HepG2 (cell line): ENCODE measurements at regions not wholly inside any gene's neighbourhood (a gene's known extent, or its start where the extent isn't known, plus 50 kb on each side); places are given as distances from the start of the nearest gene placed in this dataset.

Source experiments
- ATAC-seq: fragments of 200-7000 bp; cut with Tn5 transposase; 3 replicates; pipeline ENCODE4 v1.9.1; 2020; ENCODE audit warnings: mild to moderate bottlenecking, moderate library complexity
- BruUV-seq: library from RNA; stranded (reverse); fragments of 400-500 nt; replicated peaks from 2 replicates; lab custom pipeline; 2021; lab: Mats Ljungman, UMichigan
- CTCF ChIA-PET: fragments of 300-600 bp; formaldehyde crosslinking; extraction: SDS; loops from one replicate; lab custom pipeline; 2021; ENCODE audit warnings: low total read pairs, inconsistent platforms, low intra/inter-chr PET ratio; lab: Yijun Ruan, JAX
- POLR2A ChIA-PET: fragments of 350-600 bp; sonication (Branson Sonifier 250); formaldehyde crosslinking; loops from one replicate; lab custom pipeline; 2020; ENCODE audit warnings: antibody characterized with exemption, inconsistent platforms; lab: Yijun Ruan, JAX
- DNase-seq: peaks from one replicate; pipeline ENCODE4 v3.0.0-alpha.2; 2015; ENCODE audit warnings: low spot score
- FAIRE-seq: peaks from 3 replicates; lab custom pipeline; 2011; peaks lifted over from hg19 to GRCh38; lab: Jason Lieb, UNC
- H2AFZ ChIP-seq: one replicate; pipeline ENCODE4 v1.6.1; 2011; ENCODE audit warnings: low read length, inconsistent platforms
- H3K27ac ChIP-seq: fragments of 300-600 bp; 3 replicates; pipeline ENCODE4 v1.8.0; 2011; ENCODE audit warnings: mixed run types, mild to moderate bottlenecking, mixed read lengths, low read length, inconsistent platforms; ENCODE audit not compliant: insufficient read depth; ENCODE audit errors: extremely low read length
- H3K27me3 ChIP-seq, 2 experiments: fragments of 200-600 bp in 1 of 2; 2 replicates in 1 of 2; 3 replicates in 1 of 2; pipeline versions ENCODE4 v1.6.0 to v1.8.0; 2011; ENCODE audit warnings: low read length in 2 of 2, mild to moderate bottlenecking in 2 of 2, moderate library complexity in 2 of 2, inconsistent platforms in 1 of 2; ENCODE audit not compliant: insufficient read depth in 2 of 2, control insufficient read depth in 1 of 2
- H3K36me3 ChIP-seq, 2 experiments: fragments of 200-600 bp in 1 of 2; replicated peaks in 1 of 2; 2 replicates in 1 of 2; 3 replicates in 1 of 2; pipeline versions ENCODE4 v1.5.1 to v1.8.0; 2011; ENCODE audit warnings: low read length in 2 of 2, inconsistent platforms in 1 of 2; ENCODE audit not compliant: insufficient read depth in 2 of 2, control insufficient read depth in 1 of 2
- H3K4me1 ChIP-seq: 2 replicates; pipeline ENCODE4 v1.5.1; 2012; ENCODE audit warnings: low read length, inconsistent platforms; ENCODE audit not compliant: insufficient read depth
- H3K4me2 ChIP-seq: 2 replicates; pipeline ENCODE4 v1.6.0; 2011; ENCODE audit warnings: low read depth, low read length, inconsistent platforms
- H3K4me3 ChIP-seq, 3 experiments: fragments of 200-600 bp in 1 of 3; sonication (generic), shearing (Covaris generic) in 1 of 3; replicated peaks in 1 of 3; 2 replicates each; pipeline ENCODE4 v1.5.1; 2011 to 2016; ENCODE audit warnings: low read length in 3 of 3, inconsistent platforms in 2 of 3, low read depth in 2 of 3, mild to moderate bottlenecking in 2 of 3, control low read depth in 1 of 3, mixed read lengths in 1 of 3; ENCODE audit not compliant: insufficient read depth in 1 of 3
- H3K79me2 ChIP-seq: one replicate; pipeline ENCODE4 v1.6.1; 2011; ENCODE audit warnings: low read length, inconsistent platforms; ENCODE audit not compliant: insufficient read depth
- H3K9ac ChIP-seq: 2 replicates; pipeline ENCODE4 v1.6.0; 2011; ENCODE audit warnings: mild to moderate bottlenecking, low read depth, low read length, inconsistent platforms; ENCODE audit not compliant: insufficient read depth
- H3K9me3 ChIP-seq: 2 replicates; pipeline ENCODE4 v1.5.1; 2012; ENCODE audit warnings: mild to moderate bottlenecking, low read length
- H4K20me1 ChIP-seq: 2 replicates; pipeline ENCODE4 v1.6.0; 2011; ENCODE audit warnings: inconsistent platforms, mild to moderate bottlenecking, low read length, moderate library complexity; ENCODE audit not compliant: insufficient read depth
- HBP1 ChIP-seq: IDR thresholded peaks from 2 replicates; pipeline ENCODE4 v1.6.1; 2016; ENCODE audit warnings: low read depth, control low read depth
- HNRNPUL1 ChIP-seq: fragments of 200-400 bp; formaldehyde crosslinking; IDR thresholded peaks from 2 replicates; pipeline ENCODE4 v1.6.1; 2017; ENCODE audit warnings: low read depth, mild to moderate bottlenecking, low read length, moderate library complexity
- RORA ChIP-seq: sonication (generic); formaldehyde crosslinking; IDR thresholded peaks from 2 replicates; pipeline ENCODE4 v1.5.0; 2020; ENCODE audit warnings: mild to moderate bottlenecking, missing genetic modification reagents, moderate library complexity
- TBX2 ChIP-seq: sonication (generic); formaldehyde crosslinking; IDR thresholded peaks from 2 replicates; pipeline ENCODE4 v1.5.0; 2020; ENCODE audit warnings: missing genetic modification reagents, mild to moderate bottlenecking, borderline replicate concordance
- WGBS: methylation state at CpG from one replicate; pipeline ENCODE4 v1.1.6; 2017; ENCODE audit warnings: low lambda C conversion rate; 5-methylcytosine and 5-hydroxymethylcytosine counted together
- in situ Hi-C: cut with HindIII; loops from 2 replicates; pipeline ENCODE4 v1.10.0; 2017; ENCODE audit warnings: low pct_unique_long_range_greater_than_20kb; ENCODE audit not compliant: extremely low pct_ligation_motif_present
- intact Hi-C: fragments of 100-400 bp; cut with micrococcal nuclease; formaldehyde crosslinking; loops from one replicate; pipeline ENCODE4 v1.10.0; 2022; ENCODE audit not compliant: unreplicated experiment
- TF ChIP-seq, protein P1 (sequence below): sonication (generic); formaldehyde crosslinking; IDR thresholded peaks from 2 replicates; pipeline ENCODE4 v1.5.1; 2020; ENCODE audit warnings: missing genetic modification reagents, mild to moderate bottlenecking, borderline replicate concordance

DNA sequence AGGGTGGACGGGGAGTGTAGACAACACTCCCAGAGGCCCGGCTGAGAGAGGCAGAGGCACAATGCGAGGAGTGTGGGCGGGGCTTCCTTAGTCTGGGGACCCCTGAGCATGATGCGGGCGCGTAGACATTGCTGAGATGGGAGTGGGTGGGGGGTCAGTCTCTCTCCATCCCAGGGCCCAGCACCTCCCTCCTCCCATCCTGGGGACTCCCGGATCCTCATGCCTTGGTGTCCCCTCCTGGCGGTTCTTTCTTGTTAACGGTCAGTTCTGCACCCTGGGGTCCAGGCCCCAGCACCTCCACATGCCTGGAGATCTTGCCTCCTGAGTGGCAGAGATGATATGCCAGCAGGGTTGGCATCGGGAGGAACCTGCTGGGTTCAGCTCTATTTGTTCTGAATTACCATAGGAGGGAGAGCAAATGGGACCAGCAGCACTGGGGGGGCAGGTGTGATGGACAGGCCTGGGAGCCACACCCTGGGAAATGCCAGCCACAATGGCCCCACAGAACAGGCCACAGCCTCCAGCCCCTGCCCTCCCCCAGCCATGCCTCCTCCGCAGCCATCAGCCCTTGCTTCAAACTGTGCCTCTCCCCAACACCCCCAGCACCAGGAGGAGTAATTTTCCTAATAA lies 55.7 kb downstream of the RTL6 start:
- intact Hi-C loops (no loop called here), in situ Hi-C loops (no loop called here)
- H3K27ac ChIP-seq: no peak overlapping the region
- TF ChIP-seq HNRNPUL1: no peak
- TF ChIP-seq, protein P1, sequence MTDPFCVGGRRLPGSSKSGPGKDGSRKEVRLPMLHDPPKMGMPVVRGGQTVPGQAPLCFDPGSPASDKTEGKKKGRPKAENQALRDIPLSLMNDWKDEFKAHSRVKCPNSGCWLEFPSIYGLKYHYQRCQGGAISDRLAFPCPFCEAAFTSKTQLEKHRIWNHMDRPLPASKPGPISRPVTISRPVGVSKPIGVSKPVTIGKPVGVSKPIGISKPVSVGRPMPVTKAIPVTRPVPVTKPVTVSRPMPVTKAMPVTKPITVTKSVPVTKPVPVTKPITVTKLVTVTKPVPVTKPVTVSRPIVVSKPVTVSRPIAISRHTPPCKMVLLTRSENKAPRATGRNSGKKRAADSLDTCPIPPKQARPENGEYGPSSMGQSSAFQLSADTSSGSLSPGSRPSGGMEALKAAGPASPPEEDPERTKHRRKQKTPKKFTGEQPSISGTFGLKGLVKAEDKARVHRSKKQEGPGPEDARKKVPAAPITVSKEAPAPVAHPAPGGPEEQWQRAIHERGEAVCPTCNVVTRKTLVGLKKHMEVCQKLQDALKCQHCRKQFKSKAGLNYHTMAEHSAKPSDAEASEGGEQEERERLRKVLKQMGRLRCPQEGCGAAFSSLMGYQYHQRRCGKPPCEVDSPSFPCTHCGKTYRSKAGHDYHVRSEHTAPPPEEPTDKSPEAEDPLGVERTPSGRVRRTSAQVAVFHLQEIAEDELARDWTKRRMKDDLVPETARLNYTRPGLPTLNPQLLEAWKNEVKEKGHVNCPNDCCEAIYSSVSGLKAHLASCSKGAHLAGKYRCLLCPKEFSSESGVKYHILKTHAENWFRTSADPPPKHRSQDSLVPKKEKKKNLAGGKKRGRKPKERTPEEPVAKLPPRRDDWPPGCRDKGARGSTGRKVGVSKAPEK (CRISPR knock-in tag): no peak
- no peak for TF ChIP-seq HBP1 (CRISPR knock-in tag)
- TF ChIP-seq TBX2 (CRISPR knock-in tag): no peak
- TF ChIP-seq RORA (CRISPR knock-in tag): no peak
- no peaks in the 10 kb centered on the region for H3K36me3 ChIP-seq
- no peaks in the 10 kb centered on the region; the same call in 1 of the 2 replicates for H4K20me1 ChIP-seq
- H3K79me2 ChIP-seq: no peaks in the 10 kb centered on the region
- no peak overlapping the region for H3K9ac ChIP-seq
- no peaks in the 10 kb centered on the region for H3K9me3 ChIP-seq
- H2AFZ ChIP-seq: no peak overlapping the region
- BruUV-seq: no TSS peak
- FAIRE-seq: no peak
- ChIA-PET POLR2A (no interaction called here), CTCF (no interaction called here)
- H3K4me2 ChIP-seq: no peak overlapping the region
- ATAC-seq: no peak
- H3K4me3 ChIP-seq: no peak overlapping the region
- WGBS: 100% methylated on average over 1 of the region's 12 CpGs
- peaks cover 8 to 55% of the 10 kb centered on the region in 2 experiments; a peak in 4 of 5 replicates for H3K27me3 ChIP-seq
- no peaks in the 10 kb centered on the region for H3K4me1 ChIP-seq
- DNase-seq: no peak
